Hepatocyte (in vitro differentiated cells): ENCODE measurements at regions not wholly inside any gene's neighbourhood (a gene's known extent, or its start where the extent isn't known, plus 50 kb on each side); places are given as distances from the start of the nearest gene placed in this dataset.

Experiments used
- DNase-seq: peaks from one replicate; pipeline ENCODE4 v3.0.0-alpha.2; 2016; ENCODE audit warnings: low spot score
- H2AFZ ChIP-seq: fragments of 200-600 bp; sonication (generic); 2 replicates; pipeline ENCODE4 v1.6.0; 2016; ENCODE audit warnings: antibody characterized with exemption, mild to moderate bottlenecking
- H3K27ac ChIP-seq: fragments of 200-600 bp; sonication (generic); 2 replicates; pipeline ENCODE4 v1.5.1; 2016; ENCODE audit warnings: mild to moderate bottlenecking
- H3K27me3 ChIP-seq: fragments of 200-600 bp; sonication (generic); 2 replicates; pipeline ENCODE4 v1.6.1; 2016
- H3K36me3 ChIP-seq: fragments of 200-600 bp; sonication (generic); replicated peaks from 2 replicates; pipeline ENCODE4 v1.5.1; 2016; ENCODE audit warnings: low read depth; ENCODE audit not compliant: insufficient read depth
- H3K4me1 ChIP-seq: fragments of 200-600 bp; sonication (generic); 2 replicates; pipeline ENCODE4 v1.5.1; 2016; ENCODE audit warnings: mild to moderate bottlenecking, moderate library complexity; ENCODE audit not compliant: insufficient read depth
- H3K4me2 ChIP-seq: fragments of 200-600 bp; sonication (generic); 2 replicates; pipeline ENCODE4 v1.6.0; 2016
- H3K4me3 ChIP-seq: fragments of 200-600 bp; sonication (generic); 2 replicates; pipeline ENCODE4 v1.5.1; 2016; ENCODE audit warnings: mild to moderate bottlenecking
- H3K79me2 ChIP-seq: fragments of 200-600 bp; sonication (generic); 2 replicates; pipeline ENCODE4 v1.6.0; 2017; ENCODE audit warnings: mild to moderate bottlenecking
- H3K9me2 ChIP-seq: fragments of 200-600 bp; sonication (generic); replicated peaks from 2 replicates; pipeline ENCODE4 v1.6.0; 2017; ENCODE audit warnings: mild to moderate bottlenecking; ENCODE audit not compliant: insufficient read depth
- H3K9me3 ChIP-seq: fragments of 200-600 bp; sonication (generic); 2 replicates; pipeline ENCODE4 v1.5.1; 2016; ENCODE audit warnings: low read depth, mild to moderate bottlenecking
- H4K20me1 ChIP-seq: fragments of 200-600 bp; sonication (generic); 2 replicates; pipeline ENCODE4 v1.6.0; 2016; ENCODE audit warnings: mild to moderate bottlenecking; ENCODE audit not compliant: insufficient read depth, poor library complexity, severe bottlenecking
- CTCF ChIP-seq: fragments of 200-600 bp; sonication (generic); IDR thresholded peaks from 2 replicates; pipeline ENCODE4 v1.5.1; 2016; ENCODE audit warnings: antibody characterized with exemption, mild to moderate bottlenecking; ENCODE audit not compliant: poor library complexity
- EZH2 ChIP-seq: fragments of 200-600 bp; sonication (generic); IDR thresholded peaks from 2 replicates; pipeline ENCODE4 v1.6.1; 2016; ENCODE audit warnings: antibody characterized with exemption, mild to moderate bottlenecking, borderline replicate concordance
- EZH2phosphoT487 ChIP-seq: fragments of 200-600 bp; sonication (generic); IDR thresholded peaks from one replicate; pipeline ENCODE4 v1.6.1; 2018; ENCODE audit warnings: antibody characterized with exemption, mild to moderate bottlenecking, low read depth, moderate library complexity; ENCODE audit not compliant: unreplicated experiment, severe bottlenecking
- WGBS: methylation state at CpG from one replicate; pipeline ENCODE4 v1.1.6; 2016; ENCODE audit warnings: low lambda C conversion rate; ENCODE audit errors: missing lambda C conversion rate; 5-methylcytosine and 5-hydroxymethylcytosine counted together

- DNase-seq = no peak
- H3K9me3 ChIP-seq = no peaks in the 10 kb centered on the region
Measured at GRCh38 chr3:78516937-78517336, 1250.9 kb downstream of the ROBO1 start.

GRCh38 chr3:78517965-78518364 is 1249.8 kb downstream of the ROBO1 start:
- TF ChIP-seq EZH2phosphoT487 (no peak), EZH2 (no peak), CTCF (no peak)
- Histone ChIP-seq H2AFZ (no peak overlapping the region), H3K36me3 (no peaks in the 10 kb centered on the region), H3K4me2 (no peak overlapping the region), H3K9me3 (no peaks in the 10 kb centered on the region), H3K79me2 (no peaks in the 10 kb centered on the region), H3K4me1 (no peaks in the 10 kb centered on the region), H3K27ac (no peak overlapping the region), H3K27me3 (no peaks in the 10 kb centered on the region), H4K20me1 (no peaks in the 10 kb centered on the region), H3K4me3 (no peak overlapping the region), H3K9me2 (no peaks in the 10 kb centered on the region)
- 48% methylated on average over 1 of the region's 1 CpG for WGBS
- DNase-seq = no peak

More at GRCh38 chr3:78516937-78517336, 1250.9 kb downstream of the ROBO1 start:
- Histone ChIP-seq H3K36me3 (no peaks in the 10 kb centered on the region), H3K4me3 (no peak overlapping the region), H3K4me1 (no peaks in the 10 kb centered on the region), H3K27ac (no peak overlapping the region), H3K79me2 (no peaks in the 10 kb centered on the region), H3K9me2 (no peaks in the 10 kb centered on the region), H2AFZ (no peak overlapping the region), H4K20me1 (no peaks in the 10 kb centered on the region), H3K27me3 (no peaks in the 10 kb centered on the region), H3K4me2 (no peak overlapping the region)
- TF ChIP-seq CTCF = no peak
- TF ChIP-seq EZH2 = no peak
- no peak for TF ChIP-seq EZH2phosphoT487

GRCh38 chr3:78519281-78519680 is 1248.5 kb downstream of the ROBO1 start:
- DNase-seq = no peak
- no peak for TF ChIP-seq EZH2
- no peak for TF ChIP-seq CTCF
- no peak for TF ChIP-seq EZH2phosphoT487
- Histone ChIP-seq H4K20me1 (no peaks in the 10 kb centered on the region), H3K36me3 (no peaks in the 10 kb centered on the region), H3K4me2 (no peak overlapping the region), H3K27me3 (no peaks in the 10 kb centered on the region), H2AFZ (no peak overlapping the region), H3K79me2 (no peaks in the 10 kb centered on the region), H3K9me3 (no peaks in the 10 kb centered on the region), H3K27ac (no peak overlapping the region), H3K4me1 (no peaks in the 10 kb centered on the region), H3K9me2 (no peaks in the 10 kb centered on the region), H3K4me3 (no peak overlapping the region)
- 81% methylated on average over 2 of the region's 2 CpGs for WGBS

- TF ChIP-seq EZH2 (no peak), CTCF (no peak), EZH2phosphoT487 (no peak)
- Histone ChIP-seq H3K9me3 (no peaks in the 10 kb centered on the region), H3K4me3 (no peak overlapping the region), H3K4me2 (no peak overlapping the region), H2AFZ (no peak overlapping the region), H3K79me2 (no peaks in the 10 kb centered on the region), H3K27me3 (no peaks in the 10 kb centered on the region), H3K4me1 (no peaks in the 10 kb centered on the region), H4K20me1 (no peaks in the 10 kb centered on the region), H3K36me3 (no peaks in the 10 kb centered on the region), H3K9me2 (no peaks in the 10 kb centered on the region), H3K27ac (no peak overlapping the region)
- 63% methylated on average over 3 of the region's 3 CpGs for WGBS
- DNase-seq = no peak
Measured at GRCh38 chr3:78529601-78530000, 1238.2 kb downstream of the ROBO1 start.
